Activated CD4-positive, alpha-beta memory T cell treated with anti-CD3 and anti-CD28 coated beads, Interleukin-2, amount 10 ng/mL, durations not matched to agents 7 days and 5 days (primary cell): ENCODE measurements at regions not wholly inside any gene's neighbourhood (a gene's known extent, or its start where the extent isn't known, plus 50 kb on each side); places are given as distances from the start of the nearest gene placed in this dataset.
"Not testable (repeated sequence)": the region's sequence is repeated elsewhere in the genome, so short reads cannot be mapped to it uniquely, and the experiment has no call there.

ENCODE experiments used
- CTCF ChIA-PET: fragments of 350-600 bp; sonication (Branson Sonifier 250); formaldehyde crosslinking; loops from one replicate; lab custom pipeline; 2021; ENCODE audit warnings: antibody characterized with exemption, inconsistent platforms; lab: Charles Lee
- POLR2A ChIA-PET: fragments of 350-600 bp; sonication (Branson Sonifier 250); formaldehyde crosslinking; loops from one replicate; lab custom pipeline; 2021; ENCODE audit warnings: antibody characterized with exemption; lab: Charles Lee
- DNase-seq: peaks from one replicate; pipeline ENCODE4 v3.0.0-alpha.2; 2020
- H3K27ac Mint-ChIP-seq: one replicate; pipeline ENCODE4 v1.8.0; 2021; ENCODE audit warnings: mild to moderate bottlenecking, mixed read lengths
- H3K27me3 Mint-ChIP-seq: one replicate; pipeline ENCODE4 v1.8.0; 2021; ENCODE audit warnings: mixed read lengths
- H3K36me3 Mint-ChIP-seq: one replicate; pipeline ENCODE4 v1.8.0; 2021; ENCODE audit warnings: low read depth, mixed read lengths
- H3K4me1 Mint-ChIP-seq: one replicate; pipeline ENCODE4 v1.8.0; 2021; ENCODE audit warnings: mixed read lengths
- H3K4me3 Mint-ChIP-seq: one replicate; pipeline ENCODE4 v1.8.0; 2021; ENCODE audit warnings: mild to moderate bottlenecking, mixed read lengths
- H3K9me3 Mint-ChIP-seq: one replicate; pipeline ENCODE4 v1.8.0; 2021; ENCODE audit warnings: mixed read lengths

DNA sequence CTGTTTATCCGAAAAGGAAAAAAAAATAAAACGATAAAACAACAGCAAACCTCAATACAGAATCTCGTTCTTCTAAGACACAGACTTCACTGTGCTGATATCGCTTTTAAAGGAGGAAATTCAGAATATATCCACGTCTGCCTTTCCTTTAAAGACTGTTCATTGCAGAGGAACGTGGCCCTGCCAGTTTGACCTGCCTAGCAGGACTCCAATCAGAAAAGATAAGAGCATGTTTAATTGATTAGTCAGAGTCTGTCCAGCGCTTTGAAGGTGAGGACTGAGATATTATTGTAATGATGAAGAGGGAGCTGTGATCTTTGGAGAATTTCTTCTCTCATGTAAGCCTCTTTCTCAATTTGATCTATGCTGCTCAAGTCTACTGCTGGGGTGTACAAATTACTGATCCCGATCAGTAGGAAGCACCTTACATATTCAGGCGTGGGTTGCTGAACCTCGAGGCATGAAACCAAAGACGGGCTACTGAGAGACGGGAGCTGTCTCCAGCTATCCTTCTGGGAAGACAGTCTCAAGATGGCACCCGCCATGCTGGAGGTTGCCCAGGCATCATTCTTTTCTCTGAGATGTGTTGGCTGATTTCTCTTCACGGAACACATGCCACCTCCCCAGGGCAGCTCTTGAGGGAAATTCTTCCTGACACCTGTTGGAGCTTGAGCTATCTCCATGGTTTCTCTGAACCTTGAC, 146.1 kb downstream of the SHOX start:
- Mint-ChIP-seq H3K9me3 (peaks cover 37% of the 10 kb centered on the region), H3K36me3 (no peaks in the 10 kb centered on the region), H3K4me1 (no peaks in the 10 kb centered on the region), H3K27ac (no peak overlapping the region), H3K4me3 (no peak overlapping the region), H3K27me3 (no peaks in the 10 kb centered on the region)
- ChIA-PET CTCF (no interaction called here), POLR2A (no interaction called here)
- no peak for DNase-seq

- no peak for DNase-seq
- H3K9me3 Mint-ChIP-seq = peaks cover 38% of the 10 kb centered on the region
- no peak overlapping the region for H3K4me3 Mint-ChIP-seq
- CTCF ChIA-PET = no interaction called here
- no peaks in the 10 kb centered on the region for H3K4me1 Mint-ChIP-seq
- no peaks in the 10 kb centered on the region for H3K36me3 Mint-ChIP-seq
- H3K27me3 Mint-ChIP-seq = no peaks in the 10 kb centered on the region
- no peak overlapping the region for H3K27ac Mint-ChIP-seq
- POLR2A ChIA-PET = no interaction called here
Observed at GRCh38 chrX:776061-776460, 145.5 kb downstream of the SHOX start.

DNA sequence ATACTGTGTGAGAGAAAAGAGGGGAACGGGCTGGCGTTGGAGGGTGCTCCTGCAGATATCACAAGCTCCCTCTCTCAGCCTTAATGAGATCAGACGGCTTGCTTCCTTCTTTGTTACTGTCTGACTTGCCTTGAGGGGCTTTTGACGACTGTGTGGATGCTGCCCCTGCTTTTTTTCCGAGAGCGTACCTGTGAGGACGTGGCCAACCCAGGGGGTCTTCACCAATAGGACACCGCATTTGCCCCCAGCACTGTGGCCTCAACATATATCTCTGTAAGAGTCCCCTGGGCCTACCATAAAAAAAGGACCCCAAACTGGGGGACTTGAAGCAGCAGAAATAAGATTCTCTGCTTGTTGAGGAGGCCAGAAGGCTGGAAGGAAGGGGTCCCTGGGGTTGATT, 143.9 kb downstream of the SHOX start:
- CTCF ChIA-PET = no interaction called here
- no peak overlapping the region for H3K27ac Mint-ChIP-seq
- peaks cover 39% of the 10 kb centered on the region for H3K9me3 Mint-ChIP-seq
- DNase-seq = no peak
- no peaks in the 10 kb centered on the region for H3K4me1 Mint-ChIP-seq
- H3K4me3 Mint-ChIP-seq = no peak overlapping the region
- no peaks in the 10 kb centered on the region for H3K36me3 Mint-ChIP-seq
- POLR2A ChIA-PET = no interaction called here
- no peaks in the 10 kb centered on the region for H3K27me3 Mint-ChIP-seq

DNA sequence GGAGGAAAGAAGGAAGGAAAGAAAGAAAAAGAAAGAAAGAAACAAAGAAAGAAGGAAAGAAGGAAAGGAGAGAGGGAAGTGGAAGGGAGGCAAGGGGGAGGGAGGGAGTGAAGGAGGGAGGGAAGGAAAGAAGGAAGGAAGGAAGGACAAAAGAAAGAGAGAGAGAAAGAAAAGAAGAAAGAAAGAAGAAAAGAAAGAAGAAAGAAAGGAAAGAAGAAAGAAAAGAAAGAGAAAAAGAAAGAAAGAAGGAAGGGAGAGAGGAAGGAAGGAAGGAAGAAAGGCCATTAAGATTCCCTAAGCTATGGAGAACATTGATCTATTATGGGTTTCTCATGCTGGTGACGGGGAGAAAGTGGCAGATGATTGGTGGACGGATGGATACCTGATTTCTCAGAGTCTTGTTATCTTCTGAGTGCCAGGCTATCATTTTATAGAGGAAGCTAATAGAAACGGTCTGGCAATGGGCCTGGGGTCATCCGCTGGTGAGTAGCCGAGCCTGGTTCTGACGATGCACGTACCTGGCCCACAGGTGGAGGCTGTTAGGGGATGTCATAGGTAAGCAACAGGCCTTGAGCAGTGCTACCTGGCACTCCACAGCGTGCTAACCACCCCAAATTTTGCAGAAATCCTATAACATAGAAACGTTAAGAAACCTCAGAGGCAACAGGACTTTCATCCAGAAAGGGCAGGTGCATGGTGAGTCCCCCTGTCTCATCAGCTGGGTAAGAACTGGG, 142.9 kb downstream of the SHOX start:
- H3K27me3 Mint-ChIP-seq = no peaks in the 10 kb centered on the region
- H3K4me1 Mint-ChIP-seq = no peaks in the 10 kb centered on the region
- H3K9me3 Mint-ChIP-seq = peaks cover 37% of the 10 kb centered on the region
- no peak overlapping the region for H3K4me3 Mint-ChIP-seq
- DNase-seq = no peak
- no peak overlapping the region for H3K27ac Mint-ChIP-seq
- CTCF ChIA-PET = no interaction called here
- no peaks in the 10 kb centered on the region for H3K36me3 Mint-ChIP-seq
- POLR2A ChIA-PET = no interaction called here

DNA sequence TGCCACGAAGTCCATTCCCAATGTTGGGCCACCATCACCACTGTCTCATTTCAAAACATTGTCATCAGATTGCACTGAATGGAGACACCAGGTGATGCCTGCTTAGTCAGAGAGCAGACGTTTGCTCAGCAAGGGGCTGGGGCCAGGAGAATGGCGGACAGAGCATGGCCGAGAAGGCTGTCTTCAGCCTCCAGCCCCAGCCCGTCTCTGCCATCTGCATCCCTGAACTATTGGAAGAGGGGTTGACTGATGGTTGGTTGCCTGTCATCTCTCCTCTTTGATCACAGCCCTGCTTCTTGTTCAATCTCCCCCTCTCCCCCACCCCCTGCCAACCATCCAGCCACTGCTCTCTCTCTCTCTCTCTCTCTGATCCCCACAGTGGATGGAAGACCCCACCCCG, 140.9 kb downstream of the SHOX start:
- CTCF ChIA-PET = no interaction called here
- no peak for DNase-seq
- Mint-ChIP-seq H3K9me3 (peaks cover 48% of the 10 kb centered on the region), H3K27me3 (no peaks in the 10 kb centered on the region), H3K36me3 (no peaks in the 10 kb centered on the region), H3K4me1 (no peaks in the 10 kb centered on the region), H3K27ac (no peak overlapping the region), H3K4me3 (no peak overlapping the region)
- POLR2A ChIA-PET = no interaction called here

- CTCF ChIA-PET = no interaction called here
- Mint-ChIP-seq H3K4me3 (no peak overlapping the region), H3K27me3 (no peaks in the 10 kb centered on the region), H3K27ac (no peak overlapping the region), H3K36me3 (no peaks in the 10 kb centered on the region), H3K9me3 (peaks cover 42% of the 10 kb centered on the region), H3K4me1 (no peaks in the 10 kb centered on the region)
- POLR2A ChIA-PET = no interaction called here
- DNase-seq = no peak
Observed at GRCh38 chrX:769796-770195, 139.2 kb downstream of the SHOX start.

DNA sequence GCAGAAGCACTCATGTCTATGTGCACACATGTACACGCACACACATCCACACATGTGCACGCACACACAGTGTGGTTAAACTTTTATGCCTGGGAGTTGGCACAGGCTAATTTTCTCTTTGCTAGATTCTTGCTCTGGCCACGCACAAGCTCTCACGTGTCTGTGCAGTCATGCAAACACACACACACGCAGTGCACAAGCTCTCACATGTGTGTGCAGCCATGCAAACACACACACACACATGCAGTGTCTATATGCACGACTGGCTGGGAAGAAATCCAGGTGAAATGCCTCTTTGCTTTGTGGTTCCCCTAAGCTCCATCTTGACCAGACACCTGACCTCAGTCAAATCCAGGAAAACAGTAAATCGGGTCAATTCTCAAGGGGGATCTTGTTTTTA, 138.0 kb downstream of the SHOX start:
- Mint-ChIP-seq H3K36me3 (no peaks in the 10 kb centered on the region), H3K27ac (no peak overlapping the region), H3K4me1 (no peaks in the 10 kb centered on the region), H3K9me3 (peaks cover 37% of the 10 kb centered on the region), H3K27me3 (no peaks in the 10 kb centered on the region), H3K4me3 (no peak overlapping the region)
- CTCF ChIA-PET = no interaction called here
- POLR2A ChIA-PET = no interaction called here
- no peak for DNase-seq

- no peaks in the 10 kb centered on the region for H3K4me1 Mint-ChIP-seq
- ChIA-PET POLR2A (no interaction called here), CTCF (no interaction called here)
- H3K9me3 Mint-ChIP-seq = peaks cover 20% of the 10 kb centered on the region
- no peak overlapping the region for H3K27ac Mint-ChIP-seq
- H3K27me3 Mint-ChIP-seq = no peaks in the 10 kb centered on the region
- DNase-seq = no peak
- H3K36me3 Mint-ChIP-seq = no peaks in the 10 kb centered on the region
- H3K4me3 Mint-ChIP-seq = no peak overlapping the region
Observed at GRCh38 chrX:758917-759316, 128.3 kb downstream of the SHOX start.

DNA sequence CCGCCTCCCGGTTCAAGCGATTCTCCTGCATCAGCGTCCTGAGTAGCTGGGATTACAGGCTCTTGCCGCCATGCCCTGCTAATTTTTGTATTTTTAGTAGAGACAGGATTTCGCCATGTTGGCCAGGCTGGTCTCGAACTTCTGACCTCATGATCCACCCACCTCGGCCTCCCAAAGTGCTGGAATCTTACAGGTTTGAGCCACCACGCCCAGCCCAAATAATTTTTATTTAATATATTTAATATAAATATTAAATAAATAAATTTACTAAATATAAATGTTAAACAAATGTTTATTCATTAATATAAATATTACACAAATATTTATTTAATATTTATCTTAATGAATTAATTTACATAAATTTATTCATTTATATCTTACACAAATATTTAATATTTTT, 120.2 kb downstream of the SHOX start:
- ChIA-PET CTCF (no interaction called here), POLR2A (no interaction called here)
- no peak overlapping the region for H3K4me3 Mint-ChIP-seq
- no peaks in the 10 kb centered on the region for H3K4me1 Mint-ChIP-seq
- no peaks in the 10 kb centered on the region for H3K36me3 Mint-ChIP-seq
- no peak overlapping the region for H3K27ac Mint-ChIP-seq
- H3K9me3 Mint-ChIP-seq = peaks cover 16% of the 10 kb centered on the region
- H3K27me3 Mint-ChIP-seq = no peaks in the 10 kb centered on the region
- DNase-seq = no peak

GRCh38 chrX:750263-750662, 119.7 kb downstream of the SHOX start:
- H3K27ac Mint-ChIP-seq = no peak overlapping the region
- ChIA-PET POLR2A (no interaction called here), CTCF (no interaction called here)
- H3K4me3 Mint-ChIP-seq = no peak overlapping the region
- no peaks in the 10 kb centered on the region for H3K27me3 Mint-ChIP-seq
- H3K36me3 Mint-ChIP-seq = no peaks in the 10 kb centered on the region
- H3K9me3 Mint-ChIP-seq = peaks cover 19% of the 10 kb centered on the region
- no peak for DNase-seq
- no peaks in the 10 kb centered on the region for H3K4me1 Mint-ChIP-seq

DNA sequence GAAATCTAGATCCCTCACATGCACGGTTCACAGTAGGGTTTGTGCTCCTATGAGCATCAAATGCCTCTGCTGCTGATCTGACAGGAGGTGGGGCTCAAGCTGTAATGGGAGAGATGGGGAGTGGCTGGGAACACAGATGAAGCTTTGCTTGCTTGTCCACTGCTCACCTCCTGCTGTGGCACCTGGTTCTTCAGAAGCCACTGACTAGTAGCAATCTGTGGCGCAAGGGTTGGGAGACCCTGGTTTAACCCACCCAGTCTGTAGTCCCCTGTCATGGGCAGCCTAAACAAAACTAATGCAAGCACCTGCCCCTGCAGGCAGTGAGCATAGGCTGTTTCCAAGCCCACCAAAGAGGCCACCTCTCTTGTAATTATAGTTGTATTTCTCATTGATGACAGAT, 116.6 kb downstream of the SHOX start:
- CTCF ChIA-PET = no interaction called here
- H3K4me3 Mint-ChIP-seq = no peak overlapping the region

DNA sequence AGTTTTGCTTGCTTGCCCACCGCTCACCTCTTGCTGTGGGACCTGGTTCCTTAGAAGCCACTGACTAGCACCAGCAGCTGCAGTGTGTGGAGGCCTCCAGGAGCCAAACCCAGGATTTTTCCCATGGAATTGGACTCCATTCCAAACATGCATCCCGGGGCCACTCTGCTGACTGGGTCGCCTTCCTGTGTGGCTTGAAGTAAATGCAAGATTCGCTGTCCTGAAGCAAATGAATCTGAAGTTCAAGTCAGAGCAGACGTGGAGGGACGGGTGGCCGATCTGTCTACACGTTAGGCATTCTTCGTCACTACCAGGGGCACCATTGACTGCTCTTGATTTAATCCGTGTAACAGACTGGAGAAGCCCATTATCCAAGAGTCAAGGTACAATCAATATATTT, 109.0 kb downstream of the SHOX start:
- POLR2A ChIA-PET = no interaction called here

More for the DNA sequence above, 116.6 kb downstream of the SHOX start:
- no peaks in the 10 kb centered on the region for H3K36me3 Mint-ChIP-seq
- POLR2A ChIA-PET = no interaction called here
- H3K9me3 Mint-ChIP-seq = peaks cover 21% of the 10 kb centered on the region
- H3K27ac Mint-ChIP-seq = no peak overlapping the region
- no peak for DNase-seq
- H3K27me3 Mint-ChIP-seq = no peaks in the 10 kb centered on the region
- no peaks in the 10 kb centered on the region for H3K4me1 Mint-ChIP-seq

GRCh38 chrX:737021-737420, 106.4 kb downstream of the SHOX start:
- DNase-seq, H3K27me3 Mint-ChIP-seq, H3K27ac Mint-ChIP-seq, H3K4me1 Mint-ChIP-seq, H3K36me3 Mint-ChIP-seq, CTCF ChIA-PET, POLR2A ChIA-PET, H3K4me3 Mint-ChIP-seq: not testable (repeated sequence)
- peaks cover 29% of the 10 kb centered on the region for H3K9me3 Mint-ChIP-seq

More for the DNA sequence above, 109.0 kb downstream of the SHOX start:
- Mint-ChIP-seq H3K27ac (no peak overlapping the region), H3K9me3 (peaks cover 27% of the 10 kb centered on the region), H3K4me1 (no peaks in the 10 kb centered on the region), H3K36me3 (no peaks in the 10 kb centered on the region), H3K4me3 (no peak overlapping the region), H3K27me3 (no peaks in the 10 kb centered on the region)
- DNase-seq = no peak
- CTCF ChIA-PET = no interaction called here

GRCh38 chrX:734362-734761, 103.8 kb downstream of the SHOX start:
- Mint-ChIP-seq H3K27ac (no peak overlapping the region), H3K9me3 (peaks cover 21% of the 10 kb centered on the region), H3K27me3 (no peaks in the 10 kb centered on the region), H3K4me1 (no peaks in the 10 kb centered on the region), H3K36me3 (no peaks in the 10 kb centered on the region), H3K4me3 (no peak overlapping the region)
- DNase-seq = no peak
- ChIA-PET CTCF (no interaction called here), POLR2A (no interaction called here)
